ENCODE measurements at regions not wholly inside any gene's neighbourhood (a gene's known extent, or its start where the extent isn't known, plus 50 kb on each side); places are given as distances from the start of the nearest gene placed in this dataset.

DNA sequence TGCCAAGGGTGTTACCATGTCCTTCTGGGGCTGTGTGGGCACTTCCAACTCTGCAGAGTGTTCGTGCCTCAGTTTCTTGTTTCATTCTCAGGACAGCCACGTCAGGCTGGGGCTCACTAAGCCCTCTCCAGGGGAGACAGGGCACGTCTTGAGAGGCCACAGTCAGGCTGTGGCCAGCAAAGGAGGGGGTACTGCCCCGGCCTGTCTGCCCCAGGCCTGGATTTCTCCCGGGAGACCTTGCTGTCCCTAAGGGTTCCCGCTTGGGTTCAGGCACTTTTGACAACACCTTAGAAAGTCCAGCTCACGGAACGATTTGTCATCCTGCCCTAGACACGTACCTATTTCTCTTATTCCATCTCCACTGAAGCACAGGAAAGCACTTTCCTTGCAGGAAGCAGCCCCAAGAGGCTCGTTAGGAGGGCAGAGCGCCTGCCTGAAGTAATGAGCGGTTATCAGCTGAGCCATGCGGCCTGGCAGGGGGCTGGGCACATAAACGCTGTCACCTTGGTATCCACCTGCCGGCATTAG, 290.4 kb upstream of the RTL1 start:
- DNase-seq (ENCODE audit: low spot score) = no peak

DNA sequence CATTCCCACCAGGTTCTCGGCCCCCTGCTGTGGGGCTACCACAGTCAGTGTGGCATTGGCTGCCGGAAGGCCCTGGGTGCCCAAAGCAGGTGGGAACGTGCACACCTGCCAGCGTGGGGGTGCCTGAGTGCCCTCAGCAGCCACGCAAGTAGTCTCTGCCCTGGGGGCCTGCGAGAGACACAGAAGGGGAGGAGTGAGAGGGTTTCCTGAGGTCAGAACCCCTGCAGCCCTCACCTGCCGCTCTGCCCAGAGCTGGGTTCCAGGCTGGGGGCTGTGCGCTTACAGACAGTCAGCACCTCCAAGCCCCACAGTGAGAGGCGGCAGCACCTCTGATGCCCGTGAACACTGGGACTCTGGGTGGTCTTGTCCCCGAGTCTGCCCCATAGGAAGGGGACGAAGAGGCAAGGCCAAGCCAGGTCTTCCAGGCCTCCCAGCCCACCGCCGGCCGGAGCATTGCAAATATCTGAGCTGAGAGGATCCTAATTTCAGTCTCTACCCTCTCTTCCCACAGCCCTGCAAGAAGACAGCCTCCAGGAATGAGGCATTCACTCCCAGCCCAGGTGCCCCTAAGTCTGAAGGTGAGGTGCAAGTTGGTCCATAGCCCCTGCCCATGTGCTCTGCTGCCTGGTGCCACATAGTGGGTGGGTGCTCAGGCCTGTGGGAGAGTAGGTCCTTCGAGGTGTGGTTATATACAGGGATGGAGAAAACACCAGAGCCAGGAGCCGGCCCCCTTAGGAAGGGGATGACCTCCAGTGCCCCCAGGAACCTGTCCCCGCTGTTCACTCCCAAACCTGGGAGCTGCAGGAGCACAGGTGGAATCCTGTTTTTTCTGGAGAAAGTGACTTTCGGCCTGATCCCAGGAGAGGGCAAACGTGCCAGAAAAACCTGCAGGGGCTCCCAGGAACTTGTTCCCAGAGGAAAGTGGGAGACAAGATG, 291.1 kb upstream of the RTL1 start:
- DNase-seq (ENCODE audit: low spot score) = no peak

DNA sequence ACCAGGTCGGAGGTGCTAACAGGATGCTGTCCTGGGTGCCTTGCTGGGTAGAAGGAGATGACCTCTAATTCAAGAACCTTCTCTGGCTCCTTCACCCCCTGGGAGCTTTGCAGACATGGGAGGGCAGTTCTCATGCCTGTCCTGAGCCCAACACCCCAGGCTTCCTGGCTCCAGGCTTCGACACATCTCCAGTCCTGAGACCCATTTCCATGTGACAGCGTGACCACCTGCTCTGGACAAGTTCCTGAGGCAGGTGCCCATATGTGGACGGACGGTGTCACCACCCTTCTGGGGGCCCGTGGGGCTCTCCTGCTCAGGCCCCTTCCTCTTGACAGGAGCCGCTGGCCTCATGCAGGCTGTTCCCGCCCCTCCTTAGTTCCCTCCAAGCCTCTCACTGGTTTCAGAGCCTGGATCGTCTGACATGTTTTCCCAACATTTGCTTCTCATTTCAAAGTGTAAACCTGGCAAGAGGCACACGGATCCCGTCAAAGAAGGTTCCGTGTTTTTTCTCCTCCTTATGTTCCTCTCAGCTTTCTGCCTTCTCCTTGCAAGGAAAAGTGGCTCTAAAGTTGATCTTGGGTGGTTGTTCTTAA, 291.9 kb upstream of the RTL1 start:
- no peak for DNase-seq (ENCODE audit: low spot score)

DNA sequence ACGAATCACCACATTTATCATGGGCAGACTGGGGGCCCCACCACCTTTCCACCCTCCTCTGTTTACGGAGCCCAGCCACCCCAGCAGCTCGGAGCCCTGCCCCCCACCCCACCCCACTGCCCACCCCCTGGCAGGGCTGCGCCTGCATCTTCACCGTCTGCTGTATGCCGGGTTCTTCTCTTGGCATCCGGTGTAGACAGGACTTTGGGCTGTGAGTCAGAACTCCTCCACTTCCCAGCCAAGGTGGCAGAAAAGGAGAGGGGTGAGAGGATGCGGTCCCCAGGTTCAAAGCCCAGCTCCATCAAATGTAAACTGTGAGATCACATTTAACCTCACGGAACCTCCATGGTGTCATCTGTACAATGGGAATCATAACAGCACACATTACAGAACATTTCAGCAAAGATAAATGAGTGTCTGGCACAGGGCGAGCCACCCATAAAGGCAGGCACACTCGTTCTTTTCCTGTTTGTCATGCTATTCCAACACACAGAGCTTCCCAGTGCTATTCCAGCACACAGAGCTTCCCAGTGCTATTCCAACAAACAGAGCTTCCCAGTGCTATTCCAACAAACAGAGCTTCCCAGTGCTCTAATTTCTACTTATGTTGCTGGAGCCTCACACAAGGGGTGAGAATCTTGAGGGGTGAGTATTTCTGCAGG, 292.7 kb upstream of the RTL1 start:
- no peak for DNase-seq (ENCODE audit: low spot score)

DNA sequence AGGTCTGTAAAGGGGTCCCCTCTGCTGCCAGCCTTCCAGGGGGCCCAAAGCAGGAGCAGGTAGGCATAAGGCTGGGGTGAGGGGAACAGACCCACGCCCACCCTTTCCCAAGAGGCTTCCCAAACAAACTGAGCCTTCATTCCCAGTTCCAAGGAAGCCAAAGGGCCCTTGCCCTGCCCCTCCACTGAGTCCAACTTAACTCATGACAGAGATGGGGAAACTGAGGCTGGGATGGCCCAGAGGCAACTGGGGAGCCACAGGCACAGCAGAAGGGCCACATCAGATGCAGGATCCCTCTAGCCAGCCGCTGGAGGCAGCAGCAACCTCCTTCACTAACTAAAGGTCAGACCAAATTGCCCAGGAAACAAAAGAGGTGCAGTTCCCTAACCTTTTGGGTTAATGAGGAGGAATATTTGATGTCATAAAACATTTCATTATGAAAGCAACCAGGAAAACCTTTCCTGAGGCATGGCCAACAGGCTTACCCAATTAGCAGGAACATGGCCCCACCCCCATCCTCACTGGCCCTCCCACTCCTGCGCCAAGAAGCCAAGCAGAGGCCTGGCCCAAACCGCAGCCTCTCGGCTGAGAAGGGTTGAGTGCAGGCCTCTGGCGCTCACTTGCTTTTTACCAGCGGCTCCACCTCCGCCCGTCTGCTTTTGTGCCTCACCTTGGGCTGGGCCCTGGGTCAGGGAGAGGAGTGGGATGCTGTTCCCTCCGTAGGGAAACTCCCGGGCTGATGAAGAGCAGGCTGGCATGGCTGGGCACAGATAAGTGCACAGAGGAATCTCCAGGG, 293.5 kb upstream of the RTL1 start:
- no peak for DNase-seq (ENCODE audit: low spot score)

DNA sequence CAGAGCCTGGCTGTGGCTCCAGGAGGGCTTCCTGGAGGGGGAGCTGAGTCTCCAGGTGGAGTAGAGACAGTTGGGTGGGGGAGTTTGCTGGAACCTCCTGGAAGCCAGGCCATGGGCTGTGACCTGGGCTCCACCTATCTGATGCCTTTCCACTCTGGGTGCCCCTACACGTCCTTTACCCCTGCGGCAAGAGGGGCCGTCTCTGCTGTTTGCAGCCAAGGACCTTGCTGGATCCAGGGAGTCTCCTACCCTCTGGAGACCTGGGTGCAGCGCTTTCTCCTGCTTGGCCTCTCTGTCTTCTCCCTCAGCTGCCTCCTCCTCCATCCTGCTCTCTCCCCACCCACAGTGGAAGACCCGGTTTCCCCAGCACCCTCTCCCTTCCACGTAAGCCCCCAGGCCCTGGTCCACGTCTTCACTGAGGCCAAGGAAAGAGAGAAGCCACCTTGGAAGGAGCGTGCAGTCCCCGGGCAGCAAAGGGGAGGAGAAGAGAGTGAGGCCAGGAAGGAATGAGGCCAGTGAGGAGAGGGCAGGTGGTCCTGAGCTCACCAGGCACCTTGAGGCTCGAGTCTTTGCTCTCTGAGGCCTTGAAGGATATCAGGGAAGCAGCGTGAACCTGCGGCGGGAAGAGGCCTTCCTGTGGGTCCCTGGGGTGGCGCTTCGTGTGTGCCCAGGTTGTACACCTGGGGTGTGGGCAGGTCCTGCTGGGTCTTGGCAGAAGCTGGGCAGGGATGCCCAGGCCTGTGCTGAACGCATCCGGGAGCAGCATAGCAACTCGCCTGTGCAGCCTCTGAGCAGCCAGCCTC, 294.3 kb upstream of the RTL1 start:
- DNase-seq (ENCODE audit: low spot score) = no peak

DNA sequence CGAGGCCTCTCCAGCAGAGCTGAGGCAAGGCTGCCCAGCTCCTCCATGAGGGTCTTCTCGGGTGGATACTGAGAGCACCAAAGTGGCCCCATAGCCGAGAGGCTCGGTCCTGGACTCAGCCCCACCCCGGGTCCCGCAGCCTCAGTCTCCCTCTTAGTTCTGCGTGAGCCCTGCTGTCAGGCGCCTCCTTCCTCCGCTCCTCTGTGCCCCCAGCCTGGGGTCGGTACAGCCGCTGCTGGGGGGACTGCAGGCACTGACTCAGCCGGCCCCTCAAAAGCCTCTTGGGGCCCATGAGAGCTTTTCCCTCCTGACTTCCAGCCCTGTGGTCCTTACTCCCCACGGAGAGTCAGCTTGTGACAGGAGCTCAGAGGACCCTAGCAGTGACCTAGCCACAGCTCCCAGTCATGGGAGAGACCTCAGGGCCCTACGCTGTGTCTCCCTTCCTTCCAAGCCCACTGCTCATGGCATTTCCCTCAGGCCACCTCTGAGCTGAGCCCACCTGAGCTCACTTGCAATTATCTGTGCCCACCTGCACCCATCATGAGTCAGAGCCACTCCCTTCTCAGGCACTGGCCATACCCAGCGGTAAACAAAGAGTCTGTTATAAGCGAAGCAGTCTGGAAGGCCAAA, 295.0 kb upstream of the RTL1 start:
- no peak for DNase-seq (ENCODE audit: low spot score)

DNA sequence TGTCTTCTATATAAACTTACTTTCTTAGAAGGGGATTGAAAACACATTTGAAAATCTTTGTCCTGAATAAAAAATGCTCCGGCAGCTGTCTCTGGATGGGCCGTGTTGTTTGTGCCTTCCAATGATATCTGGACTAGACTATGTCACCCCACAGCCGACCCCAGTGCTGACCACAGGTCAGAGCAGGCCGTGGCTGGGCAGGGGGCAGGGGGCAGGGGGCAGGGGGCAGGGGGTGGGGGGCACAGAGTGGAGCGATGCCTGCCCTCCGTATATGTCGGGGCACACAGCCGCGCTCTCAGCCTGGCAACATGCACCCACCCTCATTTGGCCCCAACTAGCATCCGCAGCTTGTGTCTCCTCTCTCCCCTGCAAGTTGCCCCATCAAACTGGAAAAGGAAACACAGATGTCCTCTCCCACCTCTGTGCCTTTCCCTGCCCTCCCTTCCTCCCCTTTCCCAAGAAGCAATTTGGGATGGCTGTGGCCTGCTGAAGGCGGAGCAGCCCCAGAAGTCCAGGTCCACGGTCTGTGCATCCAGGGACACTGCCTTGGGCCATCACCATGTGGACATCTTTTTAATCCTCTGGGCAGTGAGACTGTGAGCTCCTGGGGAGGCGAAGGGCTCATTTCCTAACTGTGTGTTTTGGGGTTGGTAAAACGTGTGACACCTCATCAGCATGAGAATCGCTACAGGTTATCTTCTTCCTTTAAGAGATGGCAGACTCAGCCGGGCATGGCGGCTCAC, 295.7 kb upstream of the RTL1 start:
- no peak for DNase-seq (ENCODE audit: low spot score)

DNA sequence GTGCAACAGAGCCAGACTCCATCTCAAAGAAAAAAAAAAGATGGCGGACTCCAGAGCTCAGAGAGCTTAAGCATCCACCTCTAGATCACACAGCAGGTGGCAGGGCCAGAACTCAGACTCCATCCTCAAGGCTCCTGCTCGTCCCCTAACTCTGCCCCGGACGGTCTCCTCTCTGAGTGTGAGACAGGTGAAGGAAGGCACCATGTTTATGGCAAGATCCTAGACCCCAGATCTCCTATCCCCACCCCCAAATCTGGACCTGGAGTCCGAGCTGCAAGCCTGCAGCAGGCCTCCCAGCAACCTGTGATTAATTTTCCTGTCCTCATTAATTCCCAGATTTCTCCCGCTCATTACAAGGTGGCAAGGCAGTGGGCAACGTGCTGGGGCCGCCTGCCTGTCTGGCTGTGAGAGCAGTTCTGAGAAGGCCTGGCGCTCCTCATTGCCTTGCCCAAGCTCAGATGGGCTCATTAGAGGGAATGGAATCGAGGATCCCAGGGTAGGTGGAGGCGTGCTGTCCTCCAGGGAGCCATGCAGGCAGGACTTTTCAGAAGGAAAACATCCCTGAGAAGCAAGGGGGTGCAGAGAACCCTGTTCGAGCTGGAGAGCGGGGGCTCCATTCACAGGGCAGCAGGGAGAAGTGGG, 296.6 kb upstream of the RTL1 start:
- DNase-seq (ENCODE audit: low spot score) = no peak

DNA sequence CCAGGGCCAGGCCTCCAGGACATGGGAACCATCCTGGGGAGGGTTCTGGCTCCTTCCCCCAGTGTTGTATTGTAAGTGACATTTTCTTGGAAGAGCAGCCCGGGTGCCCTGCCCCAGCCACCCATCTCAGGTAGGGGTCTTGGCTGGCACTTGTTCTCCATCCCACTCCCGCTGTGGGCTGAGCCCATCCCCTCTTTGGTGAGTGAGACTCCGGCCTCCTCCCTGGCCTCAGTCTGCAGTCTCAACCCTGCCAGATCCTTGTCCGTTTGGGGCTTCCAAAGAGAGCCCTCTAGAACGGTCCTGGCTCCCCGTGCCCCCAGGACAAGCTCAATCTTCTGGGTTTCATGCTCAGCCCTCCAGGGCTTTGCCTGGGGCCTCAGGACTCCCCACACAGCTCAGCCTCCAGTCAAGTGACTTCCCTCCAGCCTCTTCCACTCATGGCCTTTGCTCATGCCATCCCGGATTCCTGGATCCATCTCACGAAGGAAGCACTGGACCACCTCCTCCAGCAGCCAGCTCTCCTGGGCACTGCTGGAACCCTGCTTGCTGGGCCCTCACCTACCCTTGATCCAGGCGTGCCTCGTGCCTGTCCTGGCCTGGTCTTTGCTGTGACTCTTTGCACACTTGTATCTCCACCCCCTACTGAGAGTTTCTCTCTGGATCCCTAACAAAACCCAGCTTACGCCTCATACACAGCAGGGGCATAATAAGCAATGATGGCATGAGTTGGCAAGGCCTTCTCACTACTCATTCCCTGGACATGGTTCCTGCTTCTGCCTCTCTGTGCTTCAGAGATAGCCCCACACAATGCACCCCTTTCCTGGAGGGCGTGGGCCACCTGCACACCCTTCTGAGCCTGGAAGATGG, 297.4 kb upstream of the RTL1 start:
- no peak for DNase-seq (ENCODE audit: low spot score)

DNA sequence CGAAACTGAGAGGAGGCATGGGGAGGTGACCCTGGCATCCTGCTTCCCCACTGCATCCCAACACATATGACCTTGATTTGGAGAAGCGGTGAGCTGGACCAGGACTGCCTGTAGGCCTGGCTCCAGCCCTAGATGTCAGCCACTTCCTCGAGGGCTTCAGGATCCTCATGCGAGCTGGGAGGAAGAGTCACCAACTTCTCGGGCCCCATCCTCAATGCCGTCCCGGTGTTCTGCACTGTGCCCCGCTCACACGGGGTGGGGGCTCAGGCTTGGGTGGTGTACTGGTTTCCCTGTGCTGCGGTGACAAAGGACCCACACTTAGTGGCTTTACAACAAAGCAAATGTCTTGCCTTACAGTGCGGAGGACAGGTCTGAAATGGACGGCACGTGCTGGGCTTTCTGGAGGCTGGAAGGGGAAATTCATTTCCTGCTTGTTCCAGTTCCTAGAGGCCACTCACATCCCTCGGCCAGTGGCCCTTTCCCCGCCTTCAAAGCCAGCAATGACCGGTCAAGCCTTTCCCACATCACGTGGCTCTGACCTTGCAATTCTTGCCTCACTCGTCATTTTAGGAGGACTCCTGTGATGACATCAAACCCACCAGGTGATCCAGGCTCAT, 298.1 kb upstream of the RTL1 start:
- no peak for DNase-seq (ENCODE audit: low spot score)

DNA sequence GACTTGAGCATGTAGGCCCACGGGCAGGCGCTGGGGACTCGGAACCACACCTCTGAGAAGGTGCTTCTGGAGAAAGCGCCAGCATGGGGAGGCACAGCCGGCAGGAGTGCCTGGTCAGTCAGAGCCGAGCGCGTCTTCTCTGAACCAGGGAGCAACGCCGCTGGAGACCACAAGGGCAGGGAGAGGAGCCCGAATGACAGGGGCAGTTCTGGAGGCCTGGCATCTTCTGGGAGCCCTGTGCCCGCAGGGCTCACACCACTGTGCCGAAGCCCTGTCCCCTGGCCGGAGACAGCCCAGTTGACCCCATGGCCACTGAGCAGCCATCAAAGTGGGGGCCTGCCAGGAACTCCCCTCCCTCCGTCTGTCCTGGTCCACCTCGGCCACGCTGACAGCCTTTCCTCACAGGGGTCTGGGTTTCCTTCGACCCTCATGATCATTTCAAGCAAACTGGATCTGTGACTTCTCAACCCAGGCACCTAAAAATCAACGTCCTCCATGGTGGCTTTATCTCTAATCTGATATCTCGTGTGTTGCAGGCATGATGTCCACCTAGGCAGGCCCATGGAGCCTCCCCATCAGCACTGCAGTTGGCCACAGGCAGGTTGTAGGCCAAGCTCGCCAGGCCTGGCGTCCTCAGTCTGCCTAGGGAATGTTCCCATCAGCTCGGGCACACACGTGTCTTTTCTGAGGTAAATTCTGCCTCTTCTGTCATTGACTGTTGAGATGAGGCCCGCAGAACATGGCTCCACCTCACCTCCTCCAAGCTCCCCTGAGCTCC, 299.3 kb upstream of the RTL1 start:
- DNase-seq (ENCODE audit: low spot score) = no peak

DNA sequence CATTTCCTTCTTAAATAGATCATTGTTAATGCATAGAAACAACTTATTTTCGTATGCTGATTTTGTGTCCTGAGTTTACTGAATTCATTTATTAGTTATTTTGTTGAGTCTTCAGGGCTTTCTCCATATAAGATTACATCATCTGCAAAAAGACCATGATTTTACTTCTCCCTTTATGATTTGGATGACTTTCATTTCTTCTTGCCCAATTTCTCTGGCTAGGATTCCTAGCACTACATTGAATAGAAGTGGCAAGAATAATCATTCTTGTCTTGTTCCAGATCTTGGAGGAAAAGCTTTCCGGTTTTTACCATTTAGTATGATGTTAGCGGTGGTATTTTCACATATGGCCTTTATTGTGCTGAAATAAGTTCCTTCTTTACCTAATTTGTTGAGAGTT, 303.0 kb upstream of the RTL1 start:
- DNase-seq (ENCODE audit: low spot score) = no peak

DNA sequence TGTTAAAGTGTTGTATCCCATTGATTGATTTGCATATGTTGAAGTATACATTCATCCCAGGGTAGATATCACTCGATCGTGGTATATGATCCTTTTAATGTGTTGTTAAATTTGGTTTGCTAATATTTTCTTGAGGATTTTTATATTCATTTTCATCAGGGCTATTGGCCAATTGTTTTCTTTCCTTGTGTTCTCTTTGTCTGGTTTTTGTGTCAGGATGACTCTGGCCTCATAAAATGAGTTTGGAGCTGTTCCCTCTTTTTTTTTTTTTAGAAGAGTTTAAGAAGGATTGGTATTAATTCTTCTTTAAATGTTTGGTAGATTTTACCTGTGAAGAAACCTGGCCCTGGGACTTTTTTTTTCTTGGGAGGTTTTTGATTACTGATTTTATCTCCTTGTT, 303.5 kb upstream of the RTL1 start:
- no peak for DNase-seq (ENCODE audit: low spot score)

DNA sequence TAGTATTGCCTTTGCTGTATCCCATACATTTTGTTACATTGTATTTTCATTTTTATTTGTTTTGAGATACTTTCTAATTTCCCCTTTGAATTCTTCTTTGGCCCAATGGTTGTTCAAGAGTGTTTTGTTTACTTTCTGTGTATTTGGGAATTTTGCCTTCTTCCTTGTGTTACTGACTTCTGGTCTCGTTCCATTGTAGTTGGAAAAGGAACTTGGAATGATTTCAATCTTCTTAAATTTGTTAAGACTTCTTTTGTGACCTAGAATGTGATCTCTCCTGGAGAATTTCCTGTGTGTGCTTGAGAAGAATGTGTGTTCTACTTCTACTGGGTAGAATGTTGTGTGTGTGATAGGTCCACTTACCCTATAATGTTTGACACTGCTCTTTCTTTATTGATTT, 304.4 kb upstream of the RTL1 start:
- no peak for DNase-seq (ENCODE audit: low spot score)

DNA sequence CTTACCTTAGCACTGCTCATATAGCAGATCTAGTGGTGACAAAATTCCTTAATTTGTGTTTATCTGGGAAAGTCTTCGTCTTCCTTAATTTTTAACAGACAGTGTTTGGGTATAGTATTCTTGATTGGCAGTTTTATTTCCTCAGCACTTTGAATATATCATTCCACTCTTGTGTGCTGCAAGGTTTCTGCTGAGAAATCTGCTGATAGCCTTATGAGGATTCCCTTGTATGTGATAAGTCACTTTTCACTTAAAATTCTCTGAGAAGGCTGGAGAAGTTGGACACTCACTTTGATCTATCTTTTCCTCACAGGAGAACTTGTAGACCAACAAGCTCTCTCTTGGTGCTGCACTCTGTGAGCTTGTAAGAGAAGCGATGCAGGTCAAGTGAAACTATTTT, 306.1 kb upstream of the RTL1 start:
- no peak for DNase-seq (ENCODE audit: low spot score)

DNA sequence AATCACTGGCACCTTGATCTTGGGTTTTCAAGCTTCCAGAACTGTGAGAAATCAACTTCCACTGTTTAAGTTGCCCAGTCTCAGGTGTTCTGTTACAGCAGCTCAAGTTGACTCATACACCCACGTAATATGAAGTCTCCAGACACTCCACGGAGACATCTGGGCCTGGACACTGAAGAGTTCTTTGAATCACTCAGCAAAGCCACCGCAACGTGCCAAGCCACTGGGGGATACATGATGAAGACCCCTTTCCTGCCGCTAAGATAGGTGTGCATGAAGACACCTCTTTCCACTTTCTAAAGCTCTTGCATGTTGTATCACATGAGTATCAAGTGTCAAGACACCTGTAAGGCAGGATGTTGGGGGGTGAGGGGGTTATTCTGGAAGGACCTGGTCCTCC, 311.7 kb upstream of the RTL1 start:
- DNase-seq (ENCODE audit: low spot score) = no peak

Data from AG08396 (cell line).